ENCODE measurements at regions not wholly inside any gene's neighbourhood (a gene's known extent, or its start where the extent isn't known, plus 50 kb on each side); places are given as distances from the start of the nearest gene placed in this dataset.

DNA sequence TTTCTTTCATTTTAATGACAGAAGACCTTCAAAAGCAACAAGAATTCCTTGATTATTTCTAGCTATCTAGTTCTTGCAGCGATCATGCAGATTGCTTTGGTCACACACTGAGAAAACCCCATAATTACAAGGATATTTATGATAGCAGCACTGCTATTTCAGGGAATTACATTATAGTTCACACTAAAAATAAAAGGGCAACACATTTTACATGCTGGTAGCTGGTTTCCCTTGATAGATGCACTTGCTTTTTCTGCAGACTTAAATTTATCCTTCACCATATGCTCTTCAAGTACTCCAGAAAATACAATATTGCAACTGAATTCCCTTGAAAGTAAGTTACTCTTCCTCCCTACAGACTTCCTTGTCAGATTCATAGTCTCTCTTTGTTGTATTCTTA is 751.1 kb downstream of the CCDC85A start:
- no peak overlapping the region for H2AFZ ChIP-seq (ENCODE audit: low read length)
- no peak overlapping the region for H3K4me2 ChIP-seq (ENCODE audit: low read length)
- intact Hi-C loops (cut with micrococcal nuclease): no loop called here
- no peaks in the 10 kb centered on the region for H3K9me2 ChIP-seq (replicated peaks; ENCODE audit: low read length)
- H4K20me1 ChIP-seq (ENCODE audit: low read length): no peaks in the 10 kb centered on the region
- H3K9me3 ChIP-seq (ENCODE audit: low read length): no peaks in the 10 kb centered on the region
- no peaks in the 10 kb centered on the region for H3K4me1 ChIP-seq (ENCODE audit: insufficient read depth, low read length)
- no peak overlapping the region for H3K4me3 ChIP-seq (ENCODE audit: low read length)
- no peak overlapping the region for H3K27ac ChIP-seq (ENCODE audit: low read length)
- BruUV-seq (replicated peaks): no TSS peak
- peaks cover 47% of the 10 kb centered on the region for H3K27me3 ChIP-seq (ENCODE audit: low read length)
- H3K9ac ChIP-seq (ENCODE audit: low read length): no peak overlapping the region
- TF ChIP-seq EZH2phosphoT487 (IDR thresholded peaks at IDR 0.05; ENCODE audit: borderline replicate concordance, low read length) (no peak), EZH2 (IDR thresholded peaks at IDR 0.05; ENCODE audit: low read length, unreplicated experiment) (no peak)
- TF ChIP-seq, protein P1, sequence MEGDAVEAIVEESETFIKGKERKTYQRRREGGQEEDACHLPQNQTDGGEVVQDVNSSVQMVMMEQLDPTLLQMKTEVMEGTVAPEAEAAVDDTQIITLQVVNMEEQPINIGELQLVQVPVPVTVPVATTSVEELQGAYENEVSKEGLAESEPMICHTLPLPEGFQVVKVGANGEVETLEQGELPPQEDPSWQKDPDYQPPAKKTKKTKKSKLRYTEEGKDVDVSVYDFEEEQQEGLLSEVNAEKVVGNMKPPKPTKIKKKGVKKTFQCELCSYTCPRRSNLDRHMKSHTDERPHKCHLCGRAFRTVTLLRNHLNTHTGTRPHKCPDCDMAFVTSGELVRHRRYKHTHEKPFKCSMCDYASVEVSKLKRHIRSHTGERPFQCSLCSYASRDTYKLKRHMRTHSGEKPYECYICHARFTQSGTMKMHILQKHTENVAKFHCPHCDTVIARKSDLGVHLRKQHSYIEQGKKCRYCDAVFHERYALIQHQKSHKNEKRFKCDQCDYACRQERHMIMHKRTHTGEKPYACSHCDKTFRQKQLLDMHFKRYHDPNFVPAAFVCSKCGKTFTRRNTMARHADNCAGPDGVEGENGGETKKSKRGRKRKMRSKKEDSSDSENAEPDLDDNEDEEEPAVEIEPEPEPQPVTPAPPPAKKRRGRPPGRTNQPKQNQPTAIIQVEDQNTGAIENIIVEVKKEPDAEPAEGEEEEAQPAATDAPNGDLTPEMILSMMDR (conservative IDR thresholded peaks at IDR 0.05; ENCODE audit: low read depth, low read length): no peak
- CTCF ChIA-PET: no interaction called here
- no peaks in the 10 kb centered on the region for H3F3A ChIP-seq (ENCODE audit: low read length, unreplicated experiment)
- no peaks in the 10 kb centered on the region for H3K79me2 ChIP-seq (ENCODE audit: low read length)
- no peak for DNase-seq
- H3K36me3 ChIP-seq (ENCODE audit: low read depth, low read length): no peaks in the 10 kb centered on the region
- POLR2A ChIA-PET (ENCODE audit: unreplicated experiment): no interaction called here
- ATAC-seq: no peak

DNA sequence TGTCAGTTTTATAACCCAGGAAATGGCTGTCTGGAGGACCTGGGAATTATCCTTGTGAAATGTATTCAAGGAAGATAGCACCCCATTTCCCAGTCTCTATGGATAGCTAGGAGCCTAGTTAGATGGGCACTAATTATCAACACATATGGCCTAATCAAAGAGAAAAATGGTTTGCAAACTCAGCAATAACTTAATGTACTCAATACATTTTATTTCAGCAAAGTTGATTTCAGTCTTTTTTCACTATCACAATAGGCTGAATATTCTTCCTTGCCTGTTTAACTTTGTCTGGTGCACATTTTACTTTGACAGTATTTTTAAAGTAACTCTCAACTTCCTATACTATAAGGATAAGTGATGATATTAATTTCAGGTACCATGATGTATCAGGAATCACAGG is 756.3 kb downstream of the CCDC85A start:
- ChIA-PET POLR2A (ENCODE audit: unreplicated experiment) (no interaction called here), CTCF (no interaction called here)
- DNase-seq (no peak), ATAC-seq (no peak)
- no peak for TF ChIP-seq EZH2 (IDR thresholded peaks at IDR 0.05; ENCODE audit: low read length, unreplicated experiment)
- TF ChIP-seq, protein P1 (conservative IDR thresholded peaks at IDR 0.05; ENCODE audit: low read depth, low read length): no peak
- no peak for TF ChIP-seq EZH2phosphoT487 (IDR thresholded peaks at IDR 0.05; ENCODE audit: borderline replicate concordance, low read length)
- Histone ChIP-seq H4K20me1 (ENCODE audit: low read length) (no peaks in the 10 kb centered on the region), H3K9me3 (ENCODE audit: low read length) (no peaks in the 10 kb centered on the region), H3K9ac (ENCODE audit: low read length) (no peak overlapping the region), H3K27ac (ENCODE audit: low read length) (no peak overlapping the region), H3K36me3 (ENCODE audit: low read depth, low read length) (no peaks in the 10 kb centered on the region), H2AFZ (ENCODE audit: low read length) (no peak overlapping the region), H3K4me2 (ENCODE audit: low read length) (no peak overlapping the region), H3K4me1 (ENCODE audit: insufficient read depth, low read length) (no peaks in the 10 kb centered on the region), H3K9me2 (replicated peaks; ENCODE audit: low read length) (no peaks in the 10 kb centered on the region), H3K4me3 (ENCODE audit: low read length) (no peak overlapping the region), H3F3A (ENCODE audit: low read length, unreplicated experiment) (no peaks in the 10 kb centered on the region), H3K27me3 (ENCODE audit: low read length) (peaks cover 62% of the 10 kb centered on the region), H3K79me2 (ENCODE audit: low read length) (no peaks in the 10 kb centered on the region)
- no TSS peak for BruUV-seq (replicated peaks)
- intact Hi-C loops (cut with micrococcal nuclease): no loop called here

DNA sequence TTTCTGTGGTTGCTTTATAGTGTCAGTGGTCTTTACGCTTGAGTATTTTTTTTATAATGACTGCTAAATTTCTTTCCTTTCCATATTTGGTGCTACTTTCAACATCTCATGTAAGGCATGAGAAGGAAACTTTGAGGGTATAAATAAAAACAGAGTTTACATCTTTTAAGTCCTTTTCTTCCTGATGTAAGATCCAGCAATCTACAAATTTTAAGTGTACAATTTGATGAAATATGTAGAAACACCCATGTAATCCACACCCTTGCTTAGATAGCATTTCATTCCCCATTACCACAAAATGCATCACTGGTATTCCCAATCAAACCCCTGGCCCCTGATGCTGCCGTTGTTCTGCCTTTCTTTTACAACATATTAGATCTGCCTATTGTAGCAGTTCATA is 769.1 kb downstream of the CCDC85A start:
- H3K9ac ChIP-seq (ENCODE audit: low read length): no peak overlapping the region
- no peak for ATAC-seq
- intact Hi-C loops (cut with micrococcal nuclease): no loop called here

More for the DNA sequence above, 769.1 kb downstream of the CCDC85A start:
- BruUV-seq (replicated peaks): no TSS peak
- Histone ChIP-seq H3K27me3 (ENCODE audit: low read length) (no peaks in the 10 kb centered on the region), H3K9me2 (replicated peaks; ENCODE audit: low read length) (no peaks in the 10 kb centered on the region), H3K4me3 (ENCODE audit: low read length) (no peak overlapping the region), H2AFZ (ENCODE audit: low read length) (no peak overlapping the region), H3F3A (ENCODE audit: low read length, unreplicated experiment) (no peaks in the 10 kb centered on the region), H3K9me3 (ENCODE audit: low read length) (no peaks in the 10 kb centered on the region), H3K79me2 (ENCODE audit: low read length) (no peaks in the 10 kb centered on the region), H3K4me2 (ENCODE audit: low read length) (no peak overlapping the region), H4K20me1 (ENCODE audit: low read length) (no peaks in the 10 kb centered on the region), H3K36me3 (ENCODE audit: low read depth, low read length) (no peaks in the 10 kb centered on the region), H3K27ac (ENCODE audit: low read length) (no peak overlapping the region), H3K4me1 (ENCODE audit: insufficient read depth, low read length) (no peaks in the 10 kb centered on the region)
- ChIA-PET CTCF (no interaction called here), POLR2A (ENCODE audit: unreplicated experiment) (no interaction called here)
- DNase-seq: no peak
- no peak for TF ChIP-seq EZH2 (IDR thresholded peaks at IDR 0.05; ENCODE audit: low read length, unreplicated experiment)
- TF ChIP-seq, protein P1 (conservative IDR thresholded peaks at IDR 0.05; ENCODE audit: low read depth, low read length): no peak
- TF ChIP-seq EZH2phosphoT487 (IDR thresholded peaks at IDR 0.05; ENCODE audit: borderline replicate concordance, low read length): no peak
